HUES48 (cell line): ENCODE measurements at regions not wholly inside any gene's neighbourhood (a gene's known extent, or its start where the extent isn't known, plus 50 kb on each side); places are given as distances from the start of the nearest gene placed in this dataset.

Source experiments
- H3K27ac ChIP-seq: one replicate; pipeline ENCODE4 v1.7.0; 2013; ENCODE audit warnings: low read depth, low read length, inconsistent platforms
- H3K27me3 ChIP-seq: 2 replicates; pipeline ENCODE4 v1.6.1; 2013; ENCODE audit warnings: mild to moderate bottlenecking, low read length; ENCODE audit not compliant: control insufficient read depth, insufficient read depth
- H3K36me3 ChIP-seq: 2 replicates; pipeline ENCODE4 v1.6.1; 2013; ENCODE audit warnings: low read length; ENCODE audit not compliant: control insufficient read depth, insufficient read depth
- H3K4me1 ChIP-seq: 2 replicates; pipeline ENCODE4 v1.6.1; 2013; ENCODE audit warnings: mild to moderate bottlenecking, low read length; ENCODE audit not compliant: control insufficient read depth, insufficient read depth
- H3K4me3 ChIP-seq: 2 replicates; pipeline ENCODE4 v1.5.1; 2013; ENCODE audit warnings: mild to moderate bottlenecking, low read depth, low read length
- H3K9ac ChIP-seq: 2 replicates; pipeline ENCODE4 v1.6.1; 2013; ENCODE audit warnings: mild to moderate bottlenecking, low read depth, low read length, moderate library complexity
- H3K9me3 ChIP-seq: 2 replicates; pipeline ENCODE4 v1.6.1; 2013; ENCODE audit warnings: low read length; ENCODE audit not compliant: control insufficient read depth, insufficient read depth

DNA sequence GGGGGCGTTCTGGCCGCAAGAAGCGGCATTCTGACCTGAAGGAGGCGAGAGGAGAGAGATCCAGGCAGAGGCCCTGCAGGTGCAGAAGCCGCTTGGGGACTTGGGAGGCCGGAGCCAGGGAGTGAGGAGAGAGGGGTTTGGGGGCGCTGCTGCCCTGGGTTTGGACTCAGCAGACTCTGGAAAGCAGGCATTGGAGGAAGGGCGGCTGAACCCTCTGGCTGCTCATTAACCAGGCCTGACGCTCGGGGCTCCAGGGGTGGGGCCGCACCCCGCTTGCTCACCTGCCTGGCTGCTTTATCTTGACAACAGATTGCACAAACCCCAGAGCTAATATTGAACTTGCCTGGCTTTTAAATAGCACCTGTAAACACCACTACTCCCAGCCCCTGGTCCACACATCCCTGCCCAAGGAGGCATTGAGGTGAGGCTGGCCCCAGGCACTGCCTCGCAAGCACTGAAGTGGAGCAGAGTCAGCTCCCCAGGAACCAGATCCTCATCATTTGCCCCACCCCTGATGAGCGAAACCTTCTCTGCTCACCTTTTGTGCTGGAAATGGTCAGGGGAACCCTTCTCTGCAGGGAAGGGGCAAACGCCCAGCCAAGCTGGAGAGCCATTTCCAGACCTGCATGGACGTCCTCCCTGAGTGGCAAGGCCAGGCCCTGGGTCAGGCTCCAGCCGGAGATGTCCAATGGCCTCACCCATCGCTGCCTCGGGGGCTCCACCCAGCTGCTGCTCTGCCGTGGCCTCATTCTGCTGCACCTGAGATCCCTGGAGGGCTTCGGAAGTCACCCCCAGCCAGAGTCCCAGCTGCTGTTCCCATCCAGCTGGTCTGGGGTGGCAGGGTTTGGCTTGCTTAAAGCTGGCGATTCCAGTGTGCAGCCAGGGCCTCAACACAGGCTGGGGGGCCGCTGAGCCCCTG, 190.2 kb upstream of the GSE1 start:
- Histone ChIP-seq H3K4me3 (no peak overlapping the region), H3K36me3 (no peaks in the 10 kb centered on the region), H3K9me3 (no peaks in the 10 kb centered on the region), H3K4me1 (peaks cover 8% of the 10 kb centered on the region; the same call in 1 of the 2 replicates), H3K27ac (no peak overlapping the region), H3K27me3 (no peaks in the 10 kb centered on the region), H3K9ac (no peak overlapping the region)

DNA sequence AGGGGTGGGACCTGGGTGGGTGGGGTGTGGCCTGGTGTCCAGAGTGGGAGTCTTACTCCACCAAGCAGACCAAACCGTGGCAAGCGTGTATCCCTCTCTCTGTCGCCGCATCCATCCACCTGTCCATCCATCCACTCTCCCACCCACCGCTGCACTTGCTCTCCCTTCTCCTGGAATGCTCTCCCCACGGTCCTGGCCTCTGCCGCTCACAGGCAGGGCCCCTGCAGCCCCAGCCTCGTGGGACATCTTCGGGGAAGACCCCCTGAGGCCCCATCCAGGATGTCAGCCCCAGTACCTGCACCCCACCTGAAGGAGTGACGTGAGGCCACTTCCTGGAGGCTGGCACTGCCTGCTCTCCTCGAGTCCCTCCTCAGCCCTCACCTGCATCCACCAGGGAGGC, 189.5 kb upstream of the GSE1 start:
- Histone ChIP-seq H3K9ac (no peak overlapping the region), H3K4me1 (peaks cover 8% of the 10 kb centered on the region; the same call in 1 of the 2 replicates), H3K4me3 (no peak overlapping the region), H3K27me3 (no peaks in the 10 kb centered on the region), H3K9me3 (no peaks in the 10 kb centered on the region), H3K27ac (no peak overlapping the region), H3K36me3 (no peaks in the 10 kb centered on the region)

DNA sequence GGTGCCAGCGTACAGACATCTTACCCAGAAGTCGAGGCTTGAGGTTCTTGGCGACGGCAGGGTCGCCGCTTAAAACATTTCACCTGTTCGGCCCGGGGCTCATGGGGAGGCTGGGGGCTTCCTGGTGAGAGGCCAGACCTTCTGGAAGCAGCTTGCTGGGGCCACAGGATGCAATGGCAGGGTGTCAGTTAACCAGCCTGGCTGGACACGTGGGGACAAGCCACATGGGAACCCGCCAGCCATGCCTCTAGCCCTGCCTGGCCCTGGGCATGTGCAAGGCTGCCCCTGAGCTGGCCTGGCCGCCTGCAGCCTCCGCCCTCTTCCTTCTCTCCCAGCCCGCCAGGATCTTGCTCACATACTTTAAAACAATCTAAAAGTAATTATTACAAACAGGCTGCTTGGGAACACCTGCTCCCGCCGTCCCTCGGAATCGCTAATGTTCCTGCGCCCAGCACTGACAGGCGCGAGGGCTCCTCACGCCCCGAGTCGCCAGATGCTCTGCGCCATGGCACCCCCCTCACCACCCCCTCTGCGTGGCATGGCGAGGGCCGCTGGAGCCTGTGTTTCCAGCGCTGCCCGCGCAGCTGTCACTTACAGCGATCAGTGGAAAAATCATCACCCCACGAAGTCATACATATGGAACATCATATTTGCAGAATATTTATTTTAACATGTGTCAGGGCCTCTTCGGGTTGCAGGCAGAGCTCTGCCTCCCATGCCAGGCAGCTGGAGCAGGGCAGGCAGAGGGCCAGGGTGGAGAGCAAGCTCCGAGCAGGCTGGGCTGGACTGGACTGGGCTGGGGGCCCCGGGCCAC, 188.7 kb upstream of the GSE1 start:
- no peaks in the 10 kb centered on the region for H3K27me3 ChIP-seq
- H3K36me3 ChIP-seq: no peaks in the 10 kb centered on the region
- H3K9ac ChIP-seq: no peak overlapping the region
- no peak overlapping the region for H3K27ac ChIP-seq
- no peak overlapping the region for H3K4me3 ChIP-seq
- no peaks in the 10 kb centered on the region for H3K9me3 ChIP-seq
- peaks cover 8% of the 10 kb centered on the region; the same call in 1 of the 2 replicates for H3K4me1 ChIP-seq

DNA sequence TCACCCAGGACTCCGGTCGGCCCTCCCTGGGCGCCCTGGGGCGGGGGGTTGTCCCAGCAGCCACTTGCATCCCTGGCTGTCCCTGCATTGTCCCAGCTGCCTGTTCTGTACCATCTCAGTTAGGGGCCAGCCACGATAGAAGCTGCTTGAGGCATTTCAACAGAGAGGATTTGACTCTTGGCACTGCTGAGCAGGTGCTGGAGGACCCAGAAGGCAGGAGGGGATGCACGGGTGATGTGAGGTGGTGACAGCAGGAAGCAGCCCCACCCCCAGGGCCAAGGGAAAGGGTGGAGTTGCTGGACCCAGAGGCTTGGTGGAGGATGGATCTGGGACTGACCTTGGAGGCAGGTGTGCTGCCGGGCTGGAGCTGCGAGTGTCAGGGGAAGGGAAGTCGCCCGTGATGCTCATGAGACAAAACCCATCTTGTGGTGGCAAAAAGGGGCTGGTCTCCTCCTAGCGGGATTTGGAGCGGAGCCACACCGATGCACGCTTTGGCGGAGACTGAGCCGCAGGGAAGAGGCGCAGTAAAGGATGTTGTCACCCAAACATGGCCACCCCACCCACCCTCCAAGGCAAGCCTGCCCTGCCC, 188.0 kb upstream of the GSE1 start:
- H3K9ac ChIP-seq: no peak overlapping the region

DNA sequence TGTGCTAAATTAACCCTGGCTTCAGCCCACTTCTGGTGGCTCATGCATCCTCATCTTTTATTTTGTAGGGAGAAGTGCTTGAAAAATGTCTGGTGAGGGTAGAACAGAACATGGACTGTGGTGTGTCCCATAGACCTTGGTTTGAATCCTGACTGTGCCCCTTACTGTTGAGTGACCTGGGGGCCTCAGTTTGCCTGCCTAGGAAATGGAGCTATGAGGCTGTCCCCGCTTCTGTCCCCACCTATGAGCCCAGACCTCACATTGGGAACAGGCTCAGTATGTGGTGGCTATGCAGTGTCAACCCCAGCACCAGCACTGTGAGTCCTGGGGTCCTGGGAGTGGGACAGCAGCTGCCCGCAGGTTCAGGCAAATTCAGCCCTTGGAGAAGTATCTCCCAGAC, 186.3 kb upstream of the GSE1 start:
- H3K9me3 ChIP-seq: no peaks in the 10 kb centered on the region
- H3K9ac ChIP-seq: no peak overlapping the region
- no peaks in the 10 kb centered on the region for H3K27me3 ChIP-seq
- H3K27ac ChIP-seq: no peak overlapping the region
- no peaks in the 10 kb centered on the region for H3K36me3 ChIP-seq
- no peak overlapping the region for H3K4me3 ChIP-seq
- peaks cover 10% of the 10 kb centered on the region; the same call in 1 of the 2 replicates for H3K4me1 ChIP-seq

More for the DNA sequence above, 188.0 kb upstream of the GSE1 start:
- Histone ChIP-seq H3K27ac (no peak overlapping the region), H3K4me3 (no peak overlapping the region), H3K9me3 (no peaks in the 10 kb centered on the region), H3K36me3 (no peaks in the 10 kb centered on the region), H3K27me3 (no peaks in the 10 kb centered on the region), H3K4me1 (peaks cover 8% of the 10 kb centered on the region; the same call in 1 of the 2 replicates)

DNA sequence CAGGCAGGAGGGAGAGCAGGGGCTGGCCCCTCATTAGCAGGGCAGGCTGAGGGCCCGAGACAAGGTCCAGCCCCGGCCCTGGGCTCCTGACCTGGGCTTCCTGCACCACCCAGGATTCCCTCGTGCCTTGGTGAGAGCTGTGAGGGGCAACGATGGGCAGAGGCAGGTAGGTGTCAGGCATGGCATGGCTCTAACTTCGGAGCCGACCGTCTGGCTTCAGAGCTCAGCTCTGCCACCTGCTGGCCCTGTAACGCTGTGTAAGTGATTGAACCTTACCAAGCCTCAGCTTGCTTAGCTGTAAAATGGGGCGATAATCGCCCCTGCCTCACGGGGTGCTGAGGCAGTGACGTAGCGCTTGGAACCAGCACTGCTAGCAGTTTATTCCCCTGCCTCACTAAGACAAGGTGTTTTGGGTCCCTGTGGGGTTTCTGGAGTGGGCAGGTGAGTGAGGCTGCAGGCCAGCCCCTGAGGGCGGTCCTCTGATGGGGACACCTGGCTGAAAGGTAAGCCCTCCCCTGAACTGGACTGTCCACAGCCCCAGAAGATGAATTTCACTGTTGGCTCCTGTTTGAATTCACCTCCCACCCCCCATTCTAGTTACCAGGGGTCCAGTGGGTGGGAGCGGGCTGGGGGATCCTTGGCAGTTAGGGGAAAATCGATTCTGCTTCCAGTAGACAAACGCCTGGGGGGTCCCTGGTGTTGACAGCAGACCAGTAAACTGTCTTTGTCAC, 184.8 kb upstream of the GSE1 start:
- peaks cover 8% of the 10 kb centered on the region; the same call in 1 of the 2 replicates for H3K4me1 ChIP-seq
- no peak overlapping the region for H3K27ac ChIP-seq
- no peaks in the 10 kb centered on the region for H3K9me3 ChIP-seq
- H3K36me3 ChIP-seq: no peaks in the 10 kb centered on the region
- H3K9ac ChIP-seq: no peak overlapping the region
- H3K4me3 ChIP-seq: no peak overlapping the region
- no peaks in the 10 kb centered on the region for H3K27me3 ChIP-seq

DNA sequence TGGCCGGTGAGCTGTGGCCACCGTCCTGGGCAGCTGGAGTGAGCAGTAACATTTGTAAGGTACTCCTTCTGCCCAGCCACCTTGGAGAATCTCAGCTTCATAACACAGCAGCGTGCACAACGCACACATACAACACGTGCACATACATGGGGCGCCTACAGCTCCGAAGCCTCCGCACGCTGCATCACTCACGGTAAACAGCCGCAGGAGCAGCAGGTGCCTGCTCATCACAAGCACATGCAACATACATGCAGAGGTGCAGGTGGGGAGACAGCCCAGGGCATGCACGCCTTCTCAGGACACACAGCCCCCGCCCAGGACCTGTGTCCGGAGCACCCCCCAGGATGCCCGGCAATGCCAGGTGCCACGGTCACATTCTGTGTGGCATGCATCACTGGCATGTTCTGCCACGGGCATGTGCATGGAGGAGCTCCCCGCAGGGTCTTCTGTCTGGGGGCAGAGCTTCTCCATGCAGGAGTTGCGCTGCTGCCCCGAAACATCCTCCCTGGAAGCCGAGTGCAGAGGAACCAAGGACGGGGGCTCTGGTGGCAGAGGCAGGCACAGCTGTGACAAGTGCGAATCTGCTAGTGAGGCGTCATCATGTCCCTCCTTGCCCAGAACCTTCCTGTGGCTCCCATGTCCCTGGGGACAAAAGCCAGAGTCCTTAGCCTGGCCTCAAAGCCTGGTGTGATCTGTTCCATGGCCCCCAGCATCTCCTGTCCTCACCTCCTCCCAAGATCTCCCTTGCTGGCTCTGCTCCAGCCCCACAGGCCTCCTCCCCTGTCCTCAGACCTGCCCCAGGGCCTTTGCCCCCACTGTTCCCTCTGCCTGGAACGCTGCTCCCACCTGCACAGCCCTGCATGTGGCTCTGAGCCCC, 184.0 kb upstream of the GSE1 start:
- no peaks in the 10 kb centered on the region for H3K27me3 ChIP-seq

DNA sequence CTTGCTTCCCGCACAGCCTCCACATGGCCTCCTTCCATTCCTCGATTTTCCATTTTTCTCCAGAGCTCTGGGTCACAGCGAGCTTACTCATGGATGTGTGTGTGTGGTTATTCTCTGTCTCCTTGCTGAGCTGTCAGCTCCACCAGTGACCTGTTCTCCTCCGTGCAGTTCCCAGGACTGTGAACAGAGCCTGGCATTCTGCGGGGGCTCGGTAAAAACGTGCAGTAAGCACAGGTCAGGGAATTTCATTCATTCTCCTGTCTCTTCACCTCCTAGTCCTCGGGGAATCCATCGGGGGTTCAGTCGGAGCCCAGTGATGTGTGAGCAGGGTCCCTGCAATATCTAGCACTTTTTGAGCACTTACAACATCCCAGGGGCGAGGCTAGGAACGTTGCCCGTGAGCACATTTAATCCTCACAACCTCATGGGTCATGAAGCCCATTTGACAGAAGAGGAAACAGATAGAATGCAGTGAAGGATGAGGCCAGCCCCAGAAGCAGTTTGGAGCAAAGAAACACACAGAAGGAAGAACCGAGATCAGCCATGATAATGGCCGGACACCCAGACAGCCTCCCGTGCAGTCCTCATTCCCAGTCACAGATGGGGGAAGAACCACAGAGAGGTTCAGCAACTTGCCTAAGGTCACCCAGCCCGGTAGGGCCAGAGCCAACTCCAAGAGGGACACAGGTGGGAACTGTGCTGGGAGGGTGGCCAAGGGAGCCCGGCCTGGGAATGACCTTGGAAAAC, 183.2 kb upstream of the GSE1 start:
- no peak overlapping the region for H3K27ac ChIP-seq
- peaks cover 11% of the 10 kb centered on the region; the same call in 1 of the 2 replicates for H3K4me1 ChIP-seq
- H3K9me3 ChIP-seq: no peaks in the 10 kb centered on the region
- H3K36me3 ChIP-seq: no peaks in the 10 kb centered on the region
- H3K27me3 ChIP-seq: no peaks in the 10 kb centered on the region
- H3K4me3 ChIP-seq: no peak overlapping the region
- H3K9ac ChIP-seq: no peak overlapping the region

More for the DNA sequence above, 184.0 kb upstream of the GSE1 start:
- H3K4me1 ChIP-seq: peaks cover 8% of the 10 kb centered on the region; the same call in 1 of the 2 replicates
- no peaks in the 10 kb centered on the region for H3K36me3 ChIP-seq
- no peaks in the 10 kb centered on the region for H3K9me3 ChIP-seq
- no peak overlapping the region for H3K4me3 ChIP-seq
- H3K9ac ChIP-seq: no peak overlapping the region
- no peak overlapping the region for H3K27ac ChIP-seq

DNA sequence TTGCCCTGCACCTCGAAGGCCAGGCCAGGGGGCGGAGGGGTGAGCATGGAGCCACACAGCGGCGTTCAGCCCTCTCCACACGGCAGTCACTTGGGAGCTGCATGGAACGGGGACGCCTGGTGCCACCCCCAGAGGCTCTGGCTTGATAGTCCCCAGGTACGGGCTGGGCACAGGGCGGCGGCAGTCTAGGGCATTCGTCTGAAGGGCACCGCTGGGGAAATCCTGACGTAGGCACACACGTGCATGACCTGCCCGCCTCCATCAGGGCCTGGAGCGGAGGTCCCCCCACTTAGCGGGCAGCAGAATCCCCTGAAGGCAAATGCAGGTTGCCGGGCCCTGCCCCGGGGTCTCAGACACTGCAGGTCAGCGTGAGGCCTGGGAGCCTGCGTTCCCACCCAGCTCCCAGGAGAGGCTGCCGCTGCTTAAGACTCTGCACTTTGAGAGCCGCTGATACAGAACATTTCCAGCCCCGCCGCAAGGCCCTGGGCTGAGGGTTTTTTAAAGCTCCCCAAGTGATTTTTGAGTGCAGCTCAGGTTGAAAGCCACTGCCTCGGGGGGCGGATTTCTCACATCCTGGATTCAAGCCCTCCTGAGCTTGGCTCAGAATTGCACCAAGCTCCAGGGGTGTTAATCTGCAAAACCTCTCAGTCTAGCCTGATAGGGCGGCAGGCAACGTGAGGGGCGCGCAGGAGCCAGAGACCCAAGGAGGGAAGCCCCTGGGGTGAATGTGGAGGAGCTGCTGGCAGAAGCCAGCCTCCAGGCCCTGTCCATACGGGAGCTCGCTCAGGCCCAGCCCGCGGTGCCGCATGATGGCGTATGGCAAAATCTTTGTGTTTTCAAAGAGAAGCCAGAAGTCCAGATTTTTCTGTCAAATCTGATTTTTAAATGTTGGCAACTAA, 182.3 kb upstream of the GSE1 start:
- peaks cover 16% of the 10 kb centered on the region for H3K4me1 ChIP-seq
- no peaks in the 10 kb centered on the region for H3K36me3 ChIP-seq
- no peaks in the 10 kb centered on the region for H3K9me3 ChIP-seq
- H3K9ac ChIP-seq: no peak overlapping the region
- H3K27me3 ChIP-seq: no peaks in the 10 kb centered on the region
- no peak overlapping the region for H3K27ac ChIP-seq
- no peak overlapping the region for H3K4me3 ChIP-seq
